ENCODE measurements at regions not wholly inside any gene's neighbourhood (a gene's known extent, or its start where the extent isn't known, plus 50 kb on each side); places are given as distances from the start of the nearest gene placed in this dataset.
"Not testable (repeated sequence)": the region's sequence is repeated elsewhere in the genome, so short reads cannot be mapped to it uniquely, and the experiment has no call there.

GRCh38 chr1:96416111-96416595 is 305.4 kb upstream of the PTBP2 start:
- Mint-ChIP-seq H3K9me3 (no peaks in the 10 kb centered on the region), H3K36me3 (ENCODE audit: low read depth) (no peaks in the 10 kb centered on the region)

GRCh38 chr1:96416701-96417444 is 304.7 kb upstream of the PTBP2 start:
- H3K27ac Mint-ChIP-seq = no peak overlapping the region
- H3K4me1 Mint-ChIP-seq (ENCODE audit: low read depth) = no peaks in the 10 kb centered on the region
- H3K4me3 Mint-ChIP-seq = no peak overlapping the region
- H3K36me3 Mint-ChIP-seq (ENCODE audit: low read depth) = no peaks in the 10 kb centered on the region
- no peaks in the 10 kb centered on the region for H3K9me3 Mint-ChIP-seq
- no peaks in the 10 kb centered on the region for H3K27me3 Mint-ChIP-seq

More at GRCh38 chr1:96416111-96416595, 305.4 kb upstream of the PTBP2 start:
- no peak overlapping the region for H3K4me3 Mint-ChIP-seq
- no peaks in the 10 kb centered on the region for H3K27me3 Mint-ChIP-seq
- H3K27ac Mint-ChIP-seq = no peak overlapping the region
- no peaks in the 10 kb centered on the region for H3K4me1 Mint-ChIP-seq (ENCODE audit: low read depth)

GRCh38 chr1:96418969-96419368 is 302.6 kb upstream of the PTBP2 start:
- no peak overlapping the region for H3K4me3 Mint-ChIP-seq
- H3K27ac Mint-ChIP-seq = no peak overlapping the region
- no peaks in the 10 kb centered on the region for H3K4me1 Mint-ChIP-seq (ENCODE audit: low read depth)
- H3K36me3 Mint-ChIP-seq (ENCODE audit: low read depth) = no peaks in the 10 kb centered on the region
- peaks cover 3% of the 10 kb centered on the region for H3K9me3 Mint-ChIP-seq
- H3K27me3 Mint-ChIP-seq = no peaks in the 10 kb centered on the region

- H3K4me1 Mint-ChIP-seq (ENCODE audit: low read depth) = no peaks in the 10 kb centered on the region
- no peaks in the 10 kb centered on the region for H3K27me3 Mint-ChIP-seq
- no peak overlapping the region for H3K4me3 Mint-ChIP-seq
- H3K9me3 Mint-ChIP-seq = peaks cover 8% of the 10 kb centered on the region
- H3K36me3 Mint-ChIP-seq (ENCODE audit: low read depth) = no peaks in the 10 kb centered on the region
- no peak overlapping the region for H3K27ac Mint-ChIP-seq
Observed at GRCh38 chr1:96424877-96425276, 296.7 kb upstream of the PTBP2 start.

GRCh38 chr1:96425382-96426129 is 296.0 kb upstream of the PTBP2 start:
- Mint-ChIP-seq H3K9me3 (peaks cover 8% of the 10 kb centered on the region), H3K27ac (no peak overlapping the region), H3K27me3 (no peaks in the 10 kb centered on the region), H3K4me1 (ENCODE audit: low read depth) (no peaks in the 10 kb centered on the region), H3K36me3 (ENCODE audit: low read depth) (no peaks in the 10 kb centered on the region), H3K4me3 (no peak overlapping the region)

GRCh38 chr1:96427616-96428015 is 294.0 kb upstream of the PTBP2 start:
- Mint-ChIP-seq H3K4me3 (no peak overlapping the region), H3K27me3 (no peaks in the 10 kb centered on the region), H3K36me3 (ENCODE audit: low read depth) (no peaks in the 10 kb centered on the region), H3K9me3 (peaks cover 17% of the 10 kb centered on the region), H3K27ac (no peak overlapping the region), H3K4me1 (ENCODE audit: low read depth) (no peaks in the 10 kb centered on the region)

- Mint-ChIP-seq H3K4me3 (no peak overlapping the region), H3K27ac (no peak overlapping the region), H3K4me1 (ENCODE audit: low read depth) (no peaks in the 10 kb centered on the region), H3K36me3 (ENCODE audit: low read depth) (no peaks in the 10 kb centered on the region), H3K27me3 (no peaks in the 10 kb centered on the region), H3K9me3 (peaks cover 4% of the 10 kb centered on the region)
Observed at GRCh38 chr1:96445302-96445701, 276.3 kb upstream of the PTBP2 start.

- Mint-ChIP-seq H3K9me3 (peaks cover 4% of the 10 kb centered on the region), H3K4me3 (no peak overlapping the region), H3K27me3 (no peaks in the 10 kb centered on the region), H3K36me3 (ENCODE audit: low read depth) (no peaks in the 10 kb centered on the region), H3K4me1 (ENCODE audit: low read depth) (no peaks in the 10 kb centered on the region), H3K27ac (no peak overlapping the region)
Observed at GRCh38 chr1:96464066-96464465, 257.5 kb upstream of the PTBP2 start.

GRCh38 chr1:96464522-96464921 is 257.1 kb upstream of the PTBP2 start:
- Mint-ChIP-seq H3K4me1 (ENCODE audit: low read depth) (no peaks in the 10 kb centered on the region), H3K27me3 (no peaks in the 10 kb centered on the region), H3K27ac (no peak overlapping the region), H3K4me3 (no peak overlapping the region), H3K9me3 (peaks cover 4% of the 10 kb centered on the region), H3K36me3 (ENCODE audit: low read depth) (no peaks in the 10 kb centered on the region)

GRCh38 chr1:96464991-96465390 is 256.6 kb upstream of the PTBP2 start:
- Mint-ChIP-seq H3K27ac (no peak overlapping the region), H3K9me3 (peaks cover 4% of the 10 kb centered on the region), H3K4me1 (ENCODE audit: low read depth) (no peaks in the 10 kb centered on the region), H3K27me3 (no peaks in the 10 kb centered on the region), H3K36me3 (ENCODE audit: low read depth) (no peaks in the 10 kb centered on the region), H3K4me3 (no peak overlapping the region)

GRCh38 chr1:96465441-96465840 is 256.1 kb upstream of the PTBP2 start:
- Mint-ChIP-seq H3K9me3 (peaks cover 4% of the 10 kb centered on the region), H3K4me3 (no peak overlapping the region), H3K4me1 (ENCODE audit: low read depth) (no peaks in the 10 kb centered on the region), H3K27ac (no peak overlapping the region), H3K27me3 (no peaks in the 10 kb centered on the region), H3K36me3 (ENCODE audit: low read depth) (no peaks in the 10 kb centered on the region)

- Mint-ChIP-seq H3K27me3 (no peaks in the 10 kb centered on the region), H3K9me3 (peaks cover 7% of the 10 kb centered on the region), H3K27ac (no peak overlapping the region), H3K4me3 (no peak overlapping the region), H3K36me3 (ENCODE audit: low read depth) (no peaks in the 10 kb centered on the region), H3K4me1 (ENCODE audit: low read depth) (no peaks in the 10 kb centered on the region)
Observed at GRCh38 chr1:96466842-96467241, 254.7 kb upstream of the PTBP2 start.

- H3K36me3 Mint-ChIP-seq (ENCODE audit: low read depth) = not testable (repeated sequence)
Observed at GRCh38 chr1:96469726-96470125, 251.9 kb upstream of the PTBP2 start.

GRCh38 chr1:96472471-96472870 is 249.1 kb upstream of the PTBP2 start:
- Mint-ChIP-seq H3K27ac (no peak overlapping the region), H3K4me1 (ENCODE audit: low read depth) (no peaks in the 10 kb centered on the region), H3K9me3 (peaks cover 7% of the 10 kb centered on the region), H3K4me3 (no peak overlapping the region), H3K36me3 (ENCODE audit: low read depth) (no peaks in the 10 kb centered on the region), H3K27me3 (no peaks in the 10 kb centered on the region)

More at GRCh38 chr1:96469726-96470125, 251.9 kb upstream of the PTBP2 start:
- not testable (repeated sequence) for H3K9me3 Mint-ChIP-seq; H3K27me3 Mint-ChIP-seq; H3K4me1 Mint-ChIP-seq (ENCODE audit: low read depth); H3K4me3 Mint-ChIP-seq; H3K27ac Mint-ChIP-seq

- no peaks in the 10 kb centered on the region for H3K4me1 Mint-ChIP-seq (ENCODE audit: low read depth)
- H3K9me3 Mint-ChIP-seq = peaks cover 3% of the 10 kb centered on the region
- H3K27ac Mint-ChIP-seq = no peak overlapping the region
Observed at GRCh38 chr1:96473791-96474434, 247.7 kb upstream of the PTBP2 start.

More at GRCh38 chr1:96473791-96474434, 247.7 kb upstream of the PTBP2 start:
- H3K4me3 Mint-ChIP-seq = no peak overlapping the region
- no peaks in the 10 kb centered on the region for H3K27me3 Mint-ChIP-seq
- H3K36me3 Mint-ChIP-seq (ENCODE audit: low read depth) = no peaks in the 10 kb centered on the region

Data from stimulated activated naive CD8-positive, alpha-beta T cell treated with anti-CD3 and anti-CD28 coated beads, Interleukin-15, Interleukin-2, amounts not matched to agents 100 ng/mL and 50 ng/mL, for 24 hours (primary cell).